ENCODE measurements at regions not wholly inside any gene's neighbourhood (a gene's known extent, or its start where the extent isn't known, plus 50 kb on each side); places are given as distances from the start of the nearest gene placed in this dataset.

DNA sequence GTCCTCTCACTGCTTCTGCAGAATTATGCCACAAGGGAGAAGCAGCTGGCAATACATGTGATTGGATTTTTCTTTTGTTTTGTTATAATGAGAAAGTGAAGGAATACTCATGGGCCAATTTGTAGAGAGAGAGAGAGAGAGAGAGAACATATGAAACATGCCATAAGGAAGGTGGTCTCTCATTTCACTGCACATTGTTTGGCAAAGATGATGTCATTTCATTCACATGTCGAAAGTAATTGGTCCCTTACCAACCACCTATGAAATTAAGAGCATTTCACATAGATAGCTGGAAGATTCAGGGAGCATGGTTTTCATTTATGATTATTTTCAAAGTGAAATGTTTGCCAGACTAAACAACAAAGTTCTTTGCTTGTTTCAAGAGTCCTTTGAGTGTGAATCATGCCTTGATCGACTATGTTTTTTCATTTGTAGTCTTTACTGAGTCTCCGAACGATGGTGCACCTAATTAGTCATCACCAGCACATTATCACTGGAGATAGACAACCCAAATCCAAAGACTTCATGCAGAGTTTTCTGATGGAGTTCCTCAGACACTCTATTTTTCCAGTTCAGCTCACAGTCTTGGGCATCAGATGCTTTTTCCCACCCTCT lies 130.1 kb upstream of the ZEB1 start:
- Histone ChIP-seq H3K27ac (replicated peaks in 1 of 4) (no peak overlapping the region), H3K27me3 (no peaks in the 10 kb centered on the region), H3K36me3 (no peaks in the 10 kb centered on the region), H3K9me3 (no peaks in the 10 kb centered on the region), H3K4me1 (peaks cover 10 to 13% (median 11%) of the 10 kb centered on the region in 4 donors), H3K4me3 (no peak overlapping the region)
- no peak for TF ChIP-seq EP300 (IDR thresholded peaks at IDR 0.05)
- TF ChIP-seq POLR2AphosphoS5 (IDR thresholded peaks at IDR 0.05): no peak
- TF ChIP-seq CTCF (IDR thresholded peaks at IDR 0.05): no peak
- no peak for TF ChIP-seq POLR2A (IDR thresholded peaks at IDR 0.05; ENCODE audit: low read depth)
- WGBS: 86% methylated on average over 4 of the region's 4 CpGs
- DNase-seq (ENCODE audit: extremely low spot score): no peak
- intact Hi-C loops (cut with DNase I): no loop called here

DNA sequence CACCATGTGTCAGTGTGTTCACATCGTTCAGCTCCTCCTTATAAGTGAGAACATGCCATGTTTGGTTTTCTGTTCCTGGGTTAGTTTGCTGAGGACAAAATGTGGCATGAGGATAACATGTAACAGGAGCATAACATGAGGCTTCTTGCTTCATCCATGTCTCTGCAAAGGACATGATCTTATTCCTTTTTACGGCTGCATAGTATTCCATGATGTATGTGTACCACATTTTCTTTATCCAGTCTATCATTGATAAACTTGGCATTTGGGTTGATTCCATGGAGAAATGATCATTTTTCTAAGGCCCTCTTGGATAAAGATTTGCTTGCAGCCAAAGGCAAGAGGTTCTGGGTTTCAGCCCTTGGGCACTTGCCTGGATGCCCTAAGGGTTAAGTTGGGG lies 128.5 kb upstream of the ZEB1 start:
- no peak overlapping the region for H3K4me3 ChIP-seq
- no peaks in the 10 kb centered on the region for H3K36me3 ChIP-seq
- 92% methylated on average over 2 of the region's 2 CpGs for WGBS
- H3K4me1 ChIP-seq: peaks cover 10 to 13% (median 11%) of the 10 kb centered on the region in 4 donors
- intact Hi-C loops (cut with DNase I): no loop called here
- no peaks in the 10 kb centered on the region for H3K9me3 ChIP-seq
- H3K27ac ChIP-seq (replicated peaks in 1 of 4): no peak overlapping the region
- no peak for DNase-seq (ENCODE audit: extremely low spot score)
- TF ChIP-seq POLR2A (IDR thresholded peaks at IDR 0.05; ENCODE audit: low read depth) (no peak), POLR2AphosphoS5 (IDR thresholded peaks at IDR 0.05) (no peak), EP300 (IDR thresholded peaks at IDR 0.05) (no peak), CTCF (IDR thresholded peaks at IDR 0.05) (no peak)
- H3K27me3 ChIP-seq: no peaks in the 10 kb centered on the region

GRCh38 chr10:31192475-31192874 lies 126.5 kb upstream of the ZEB1 start:
- Histone ChIP-seq H3K4me3 (no peak overlapping the region), H3K27ac (replicated peaks in 1 of 4) (no peak overlapping the region), H3K9me3 (no peaks in the 10 kb centered on the region), H3K27me3 (no peaks in the 10 kb centered on the region), H3K36me3 (no peaks in the 10 kb centered on the region), H3K4me1 (no peaks in the 10 kb centered on the region)
- intact Hi-C loops (cut with DNase I): no loop called here
- 92% methylated on average over 5 of the region's 6 CpGs for WGBS
- no peak for DNase-seq (ENCODE audit: extremely low spot score)
- no peak for TF ChIP-seq POLR2AphosphoS5 (IDR thresholded peaks at IDR 0.05)
- no peak for TF ChIP-seq CTCF (IDR thresholded peaks at IDR 0.05)
- TF ChIP-seq POLR2A (IDR thresholded peaks at IDR 0.05; ENCODE audit: low read depth): no peak
- TF ChIP-seq EP300 (IDR thresholded peaks at IDR 0.05): no peak

DNA sequence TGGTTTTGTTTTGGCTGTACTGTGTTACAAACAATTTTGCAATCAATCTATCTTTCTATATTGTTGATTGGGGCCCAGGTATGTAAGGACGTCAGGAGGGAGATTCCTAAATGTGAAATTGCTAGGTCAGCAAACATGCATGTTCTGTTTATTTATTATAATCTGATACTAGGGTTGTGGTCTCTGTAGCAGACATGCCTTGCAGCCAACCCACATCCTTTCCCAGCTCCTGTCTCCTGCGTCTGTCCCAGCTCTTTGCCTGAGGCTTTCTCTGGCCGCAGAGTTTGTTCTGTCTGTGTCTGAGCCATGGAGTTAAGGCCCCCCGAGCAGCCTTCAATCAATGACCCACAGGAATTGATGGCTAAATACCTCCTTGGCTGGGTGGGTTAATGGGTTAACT lies 124.0 kb upstream of the ZEB1 start:
- H3K4me1 ChIP-seq: no peaks in the 10 kb centered on the region
- H3K27ac ChIP-seq (replicated peaks in 1 of 4): no peak overlapping the region
- no peaks in the 10 kb centered on the region for H3K9me3 ChIP-seq
- TF ChIP-seq POLR2A (IDR thresholded peaks at IDR 0.05; ENCODE audit: low read depth) (no peak), EP300 (IDR thresholded peaks at IDR 0.05) (no peak), CTCF (IDR thresholded peaks at IDR 0.05) (no peak), POLR2AphosphoS5 (IDR thresholded peaks at IDR 0.05) (no peak)
- WGBS: 84% methylated on average over 3 of the region's 4 CpGs
- intact Hi-C loops (cut with DNase I): no loop called here
- no peaks in the 10 kb centered on the region for H3K27me3 ChIP-seq
- H3K36me3 ChIP-seq: no peaks in the 10 kb centered on the region
- no peak for DNase-seq (ENCODE audit: extremely low spot score)
- H3K4me3 ChIP-seq: no peak overlapping the region

GRCh38 chr10:31197886-31198285 lies 121.1 kb upstream of the ZEB1 start:
- Histone ChIP-seq H3K27me3 (no peaks in the 10 kb centered on the region), H3K36me3 (no peaks in the 10 kb centered on the region), H3K27ac (replicated peaks in 1 of 4) (no peak overlapping the region), H3K4me3 (no peak overlapping the region), H3K9me3 (no peaks in the 10 kb centered on the region), H3K4me1 (no peaks in the 10 kb centered on the region)
- DNase-seq (ENCODE audit: extremely low spot score): no peak
- 76% methylated on average over 5 of the region's 5 CpGs for WGBS
- TF ChIP-seq POLR2A (IDR thresholded peaks at IDR 0.05; ENCODE audit: low read depth): no peak
- no peak for TF ChIP-seq EP300 (IDR thresholded peaks at IDR 0.05)
- TF ChIP-seq POLR2AphosphoS5 (IDR thresholded peaks at IDR 0.05): no peak
- no peak for TF ChIP-seq CTCF (IDR thresholded peaks at IDR 0.05)
- intact Hi-C loops (cut with DNase I): no loop called here

Measured in esophagus muscularis mucosa (tissue), 4 donors.